ENCODE measurements at regions not wholly inside any gene's neighbourhood (a gene's known extent, or its start where the extent isn't known, plus 50 kb on each side); places are given as distances from the start of the nearest gene placed in this dataset.

DNA sequence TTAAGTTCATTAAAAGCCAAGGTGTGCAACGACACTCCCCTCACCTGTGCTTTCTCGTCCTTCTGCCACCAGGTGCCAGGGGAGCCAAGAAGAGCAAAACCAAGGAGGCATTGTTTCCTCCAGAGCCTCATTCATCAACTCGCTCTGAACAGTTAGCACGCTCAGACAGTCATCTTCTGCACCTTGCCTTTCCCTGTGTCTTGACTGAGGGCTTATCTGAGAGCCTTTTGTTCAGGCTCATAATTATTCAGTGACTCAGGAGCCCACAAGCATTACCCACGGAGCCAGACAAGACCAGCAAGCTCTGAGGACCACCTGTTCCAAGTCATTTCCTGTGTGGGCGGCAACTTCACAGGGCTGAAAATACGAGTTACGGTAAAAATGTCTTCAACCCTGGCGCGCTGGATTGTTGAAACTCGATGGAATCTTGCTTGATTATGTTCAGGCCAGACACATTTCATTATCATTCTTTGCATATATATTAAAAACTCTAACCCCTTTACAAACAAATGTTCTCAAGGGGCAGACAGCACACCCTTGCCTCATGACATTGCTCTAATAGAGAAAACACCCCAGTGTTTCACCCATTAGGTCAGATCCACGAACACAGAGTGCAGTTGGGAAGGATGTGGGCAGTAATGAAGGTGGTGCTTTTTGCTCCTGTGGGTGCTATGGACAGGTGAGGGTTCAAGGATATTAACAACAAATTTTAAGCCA lies 89.7 kb upstream of the RUNX1 start:
- TF ChIP-seq, protein P1, sequence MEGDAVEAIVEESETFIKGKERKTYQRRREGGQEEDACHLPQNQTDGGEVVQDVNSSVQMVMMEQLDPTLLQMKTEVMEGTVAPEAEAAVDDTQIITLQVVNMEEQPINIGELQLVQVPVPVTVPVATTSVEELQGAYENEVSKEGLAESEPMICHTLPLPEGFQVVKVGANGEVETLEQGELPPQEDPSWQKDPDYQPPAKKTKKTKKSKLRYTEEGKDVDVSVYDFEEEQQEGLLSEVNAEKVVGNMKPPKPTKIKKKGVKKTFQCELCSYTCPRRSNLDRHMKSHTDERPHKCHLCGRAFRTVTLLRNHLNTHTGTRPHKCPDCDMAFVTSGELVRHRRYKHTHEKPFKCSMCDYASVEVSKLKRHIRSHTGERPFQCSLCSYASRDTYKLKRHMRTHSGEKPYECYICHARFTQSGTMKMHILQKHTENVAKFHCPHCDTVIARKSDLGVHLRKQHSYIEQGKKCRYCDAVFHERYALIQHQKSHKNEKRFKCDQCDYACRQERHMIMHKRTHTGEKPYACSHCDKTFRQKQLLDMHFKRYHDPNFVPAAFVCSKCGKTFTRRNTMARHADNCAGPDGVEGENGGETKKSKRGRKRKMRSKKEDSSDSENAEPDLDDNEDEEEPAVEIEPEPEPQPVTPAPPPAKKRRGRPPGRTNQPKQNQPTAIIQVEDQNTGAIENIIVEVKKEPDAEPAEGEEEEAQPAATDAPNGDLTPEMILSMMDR (IDR thresholded peaks at IDR 0.05): no peak
- no peak for TF ChIP-seq CEBPB (IDR thresholded peaks at IDR 0.05)
- no peak for TF ChIP-seq POLR2A (IDR thresholded peaks at IDR 0.05; ENCODE audit: low read length)
- TF ChIP-seq JUNB (IDR thresholded peaks at IDR 0.05): no peak
- TF ChIP-seq RNF2 (IDR thresholded peaks at IDR 0.05; ENCODE audit: borderline replicate concordance, low read depth): no peak
- TF ChIP-seq, protein P2, sequence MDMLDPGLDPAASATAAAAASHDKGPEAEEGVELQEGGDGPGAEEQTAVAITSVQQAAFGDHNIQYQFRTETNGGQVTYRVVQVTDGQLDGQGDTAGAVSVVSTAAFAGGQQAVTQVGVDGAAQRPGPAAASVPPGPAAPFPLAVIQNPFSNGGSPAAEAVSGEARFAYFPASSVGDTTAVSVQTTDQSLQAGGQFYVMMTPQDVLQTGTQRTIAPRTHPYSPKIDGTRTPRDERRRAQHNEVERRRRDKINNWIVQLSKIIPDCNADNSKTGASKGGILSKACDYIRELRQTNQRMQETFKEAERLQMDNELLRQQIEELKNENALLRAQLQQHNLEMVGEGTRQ (IDR thresholded peaks at IDR 0.05): no peak
- TF ChIP-seq NFE2L2 (conservative IDR thresholded peaks at IDR 0.05; ENCODE audit: low read length): no peak
- TF ChIP-seq BHLHE40 (IDR thresholded peaks at IDR 0.05; ENCODE audit: low read depth, low read length): no peak
- no peak for TF ChIP-seq HEYL (CRISPR knock-in tag; IDR thresholded peaks at IDR 0.05)
- TF ChIP-seq MAZ (IDR thresholded peaks at IDR 0.05; ENCODE audit: borderline replicate concordance, low read depth, low read length): no peak

Data from A549 (cell line).